SK-N-SH (cell line): ENCODE measurements at regions not wholly inside any gene's neighbourhood (a gene's known extent, or its start where the extent isn't known, plus 50 kb on each side); places are given as distances from the start of the nearest gene placed in this dataset.

Source experiments
- CHD2 ChIP-seq: fragments of 150-350 bp; IDR thresholded peaks from 2 replicates; pipeline ENCODE4 v1.6.1; 2018; ENCODE audit warnings: low read length; ENCODE audit not compliant: partially characterized antibody
- CTCF ChIP-seq: fragments of 200-600 bp; sonication (generic); IDR thresholded peaks from 2 replicates; pipeline ENCODE4 v1.6.1; 2017; ENCODE audit warnings: antibody characterized with exemption, mild to moderate bottlenecking, moderate library complexity
- EP300 ChIP-seq, 2 experiments: IDR thresholded peaks; 2 replicates each; pipeline versions ENCODE4 v1.4.0 to v1.6.1; 2012; ENCODE audit warnings: borderline replicate concordance in 1 of 2, low read depth in 1 of 2, low read length in 1 of 2
- FOSL2 ChIP-seq: IDR thresholded peaks from 2 replicates; pipeline ENCODE4 v1.4.0; 2012; ENCODE audit warnings: low read depth, mild to moderate bottlenecking, moderate library complexity, borderline replicate concordance
- GABPA ChIP-seq: IDR thresholded peaks from 2 replicates; pipeline ENCODE4 v1.4.0; 2012; ENCODE audit warnings: low read depth, mild to moderate bottlenecking
- IRF3 ChIP-seq: fragments of 150-350 bp; IDR thresholded peaks from 2 replicates; pipeline ENCODE4 v1.6.1; 2016; ENCODE audit warnings: mild to moderate bottlenecking, low read depth, low read length
- MAX ChIP-seq: IDR thresholded peaks from 2 replicates; pipeline ENCODE4 v1.4.0; 2012; ENCODE audit warnings: low read depth
- NRF1 ChIP-seq: IDR thresholded peaks from 2 replicates; pipeline ENCODE4 v1.6.1; 2012; ENCODE audit warnings: low read depth, mild to moderate bottlenecking, low read length
- RFX5 ChIP-seq: IDR thresholded peaks from 2 replicates; pipeline ENCODE4 v1.6.1; 2012; ENCODE audit warnings: mild to moderate bottlenecking, improper control_type of control experiment, low read length
- TEAD4 ChIP-seq: IDR thresholded peaks from 2 replicates; pipeline ENCODE4 v1.4.0; 2012; ENCODE audit warnings: mild to moderate bottlenecking, borderline replicate concordance; ENCODE audit not compliant: insufficient read depth
- USF1 ChIP-seq: IDR thresholded peaks from 2 replicates; pipeline ENCODE4 v1.4.0; 2012; ENCODE audit warnings: low read depth, borderline replicate concordance

- no peak for TF ChIP-seq FOSL2
- no peak for TF ChIP-seq CTCF
- TF ChIP-seq USF1: no peak
- TF ChIP-seq GABPA: no peak
- TF ChIP-seq IRF3: no peak
- no peak for TF ChIP-seq EP300 (IDR thresholded peaks at IDR 0.05; ENCODE audit: borderline replicate concordance in 1 of 2, low read depth in 1 of 2, low read length in 1 of 2)
- no peak for TF ChIP-seq MAX
- no peak for TF ChIP-seq CHD2
- TF ChIP-seq NRF1: no peak
- TF ChIP-seq RFX5: no peak
- TF ChIP-seq TEAD4: no peak
Observed at GRCh38 chr5:111901296-111901695, 144.3 kb upstream of the NREP start.
